ENCODE measurements at regions not wholly inside any gene's neighbourhood (a gene's known extent, or its start where the extent isn't known, plus 50 kb on each side); places are given as distances from the start of the nearest gene placed in this dataset.
A peak's percentile ranks its signal among the peaks of the same experiment; 100 is the strongest.

GRCh38 chr7:21253740-21254687 is 173.9 kb upstream of the SP4 start:
- Histone ChIP-seq H3K9ac (ENCODE audit: low read depth, low read length) (peak overlapping the region; percentile 26; the same call in 1 of the 2 replicates), H3K4me1 (ENCODE audit: insufficient read depth, low read length) (peaks cover 15% of the 10 kb centered on the region; the same call in 1 of the 2 replicates), H3K9me3 (ENCODE audit: control insufficient read depth, insufficient read depth, low read length) (no peaks in the 10 kb centered on the region), H3K36me3 (ENCODE audit: insufficient read depth, low read length) (no peaks in the 10 kb centered on the region)

GRCh38 chr7:21256310-21256877 is 171.5 kb upstream of the SP4 start:
- no peaks in the 10 kb centered on the region for H3K36me3 ChIP-seq (ENCODE audit: insufficient read depth, low read length)
- no peaks in the 10 kb centered on the region for H3K9me3 ChIP-seq (ENCODE audit: control insufficient read depth, insufficient read depth, low read length)
- H3K4me1 ChIP-seq (ENCODE audit: insufficient read depth, low read length), result peaks cover 9% of the 10 kb centered on the region; the same call in 1 of the 2 replicates
- H3K9ac ChIP-seq (ENCODE audit: low read depth, low read length), result no peak overlapping the region

- H3K9me3 ChIP-seq (ENCODE audit: control insufficient read depth, insufficient read depth, low read length), result no peaks in the 10 kb centered on the region
- no peaks in the 10 kb centered on the region for H3K36me3 ChIP-seq (ENCODE audit: insufficient read depth, low read length)
- no peak overlapping the region for H3K9ac ChIP-seq (ENCODE audit: low read depth, low read length)
- peaks cover 14% of the 10 kb centered on the region for H3K4me1 ChIP-seq (ENCODE audit: insufficient read depth, low read length)
These were observed 166.9 kb upstream of the SP4 start for GRCh38 chr7:21260939-21261338.

GRCh38 chr7:21261627-21262594 is 166.0 kb upstream of the SP4 start:
- peaks cover 14% of the 10 kb centered on the region for H3K4me1 ChIP-seq (ENCODE audit: insufficient read depth, low read length)

GRCh38 chr7:21269021-21269420 is 158.9 kb upstream of the SP4 start:
- no peak overlapping the region for H3K9ac ChIP-seq (ENCODE audit: low read depth, low read length)
- no peaks in the 10 kb centered on the region for H3K36me3 ChIP-seq (ENCODE audit: insufficient read depth, low read length)
- H3K9me3 ChIP-seq (ENCODE audit: control insufficient read depth, insufficient read depth, low read length), result no peaks in the 10 kb centered on the region
- H3K4me1 ChIP-seq (ENCODE audit: insufficient read depth, low read length), result no peaks in the 10 kb centered on the region

More at GRCh38 chr7:21261627-21262594, 166.0 kb upstream of the SP4 start:
- H3K36me3 ChIP-seq (ENCODE audit: insufficient read depth, low read length), result no peaks in the 10 kb centered on the region
- no peak overlapping the region for H3K9ac ChIP-seq (ENCODE audit: low read depth, low read length)
- H3K9me3 ChIP-seq (ENCODE audit: control insufficient read depth, insufficient read depth, low read length), result no peaks in the 10 kb centered on the region

DNA sequence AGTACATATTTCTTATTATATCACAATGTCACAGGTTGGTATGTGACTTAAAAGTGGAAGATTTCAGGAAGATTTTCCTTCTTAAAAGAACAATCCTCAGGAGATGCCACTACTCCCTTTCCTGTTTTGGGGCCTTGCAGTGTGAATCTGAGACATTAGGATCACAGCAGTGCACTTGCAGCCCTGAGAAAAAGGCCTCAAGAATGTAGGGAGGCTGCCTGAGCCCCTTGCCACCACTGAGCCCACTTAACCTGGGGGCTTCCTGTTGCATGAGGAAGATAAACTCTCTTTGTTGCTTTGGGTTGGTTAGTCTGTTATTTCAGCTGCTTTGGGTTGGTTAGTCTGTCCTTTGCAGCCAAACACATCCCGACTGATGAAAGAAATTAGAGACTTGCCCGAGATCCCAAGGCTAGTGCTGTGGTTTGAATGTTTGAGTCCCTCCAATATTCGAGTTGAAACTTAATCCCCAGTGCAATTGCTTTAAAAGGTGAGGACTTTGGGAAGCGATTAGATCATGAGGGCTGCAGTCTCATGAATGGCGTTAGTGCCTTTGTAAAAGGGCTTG is 151.3 kb upstream of the SP4 start:
- H3K9ac ChIP-seq (ENCODE audit: low read depth, low read length), result no peak overlapping the region

GRCh38 chr7:21278944-21279343 is 148.9 kb upstream of the SP4 start:
- no peak overlapping the region for H3K9ac ChIP-seq (ENCODE audit: low read depth, low read length)
- no peaks in the 10 kb centered on the region for H3K36me3 ChIP-seq (ENCODE audit: insufficient read depth, low read length)
- H3K4me1 ChIP-seq (ENCODE audit: insufficient read depth, low read length), result peaks cover 6% of the 10 kb centered on the region; the same call in 1 of the 2 replicates
- no peaks in the 10 kb centered on the region for H3K9me3 ChIP-seq (ENCODE audit: control insufficient read depth, insufficient read depth, low read length)

More for the DNA sequence above, 151.3 kb upstream of the SP4 start:
- Histone ChIP-seq H3K36me3 (ENCODE audit: insufficient read depth, low read length) (no peaks in the 10 kb centered on the region), H3K4me1 (ENCODE audit: insufficient read depth, low read length) (peaks cover 6% of the 10 kb centered on the region; the same call in 1 of the 2 replicates), H3K9me3 (ENCODE audit: control insufficient read depth, insufficient read depth, low read length) (no peaks in the 10 kb centered on the region)

DNA sequence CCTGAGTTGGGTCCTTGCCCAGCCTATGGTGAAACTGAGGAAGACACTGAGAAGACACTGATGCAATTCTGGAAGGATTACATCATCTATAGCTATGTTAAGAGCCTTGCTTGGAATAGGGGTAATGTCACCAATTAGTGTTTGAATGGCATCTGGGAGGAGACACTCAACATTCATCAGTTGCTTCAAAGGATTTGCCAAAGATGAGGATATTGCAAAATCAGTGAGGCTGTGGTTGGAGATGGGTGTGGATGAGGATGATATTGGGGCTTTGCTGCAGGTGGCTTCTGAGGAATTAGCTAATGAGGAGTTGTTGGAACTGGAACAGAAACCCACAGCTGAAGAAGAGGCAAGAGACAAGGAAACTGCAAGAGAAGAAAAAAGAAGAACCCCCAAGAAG is 146.7 kb upstream of the SP4 start:
- peaks cover 1% of the 10 kb centered on the region; the same call in 1 of the 2 replicates for H3K4me1 ChIP-seq (ENCODE audit: insufficient read depth, low read length)
- no peaks in the 10 kb centered on the region for H3K9me3 ChIP-seq (ENCODE audit: control insufficient read depth, insufficient read depth, low read length)
- H3K36me3 ChIP-seq (ENCODE audit: insufficient read depth, low read length), result no peaks in the 10 kb centered on the region
- no peak overlapping the region for H3K9ac ChIP-seq (ENCODE audit: low read depth, low read length)

- Histone ChIP-seq H3K9me3 (ENCODE audit: control insufficient read depth, insufficient read depth, low read length) (no peaks in the 10 kb centered on the region; the same call in 1 of the 2 replicates), H3K9ac (ENCODE audit: low read depth, low read length) (no peak overlapping the region), H3K4me1 (ENCODE audit: insufficient read depth, low read length) (no peaks in the 10 kb centered on the region), H3K36me3 (ENCODE audit: insufficient read depth, low read length) (no peaks in the 10 kb centered on the region; the same call in 1 of the 2 replicates)
These were observed 134.1 kb upstream of the SP4 start for GRCh38 chr7:21293771-21294170.

DNA sequence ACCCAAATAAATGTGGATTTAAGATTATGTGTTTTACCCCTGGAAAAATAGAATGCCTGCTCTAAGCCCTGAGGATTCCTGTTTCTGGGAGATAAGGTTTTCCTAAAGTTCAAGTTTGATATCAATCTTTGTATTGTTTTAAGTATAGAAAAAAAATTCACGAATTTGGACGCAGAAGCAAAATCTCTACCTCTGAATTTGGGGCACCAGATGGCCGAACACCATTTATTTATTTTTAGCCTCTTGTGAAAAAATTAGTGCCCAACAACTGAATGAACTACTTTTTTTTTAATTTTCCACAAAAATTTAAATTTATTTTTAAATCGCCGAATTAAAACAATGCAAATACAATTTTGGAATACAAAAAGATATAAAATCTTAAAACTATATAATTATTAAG is 128.1 kb upstream of the SP4 start:
- no peaks in the 10 kb centered on the region for H3K9me3 ChIP-seq (ENCODE audit: control insufficient read depth, insufficient read depth, low read length)
- H3K9ac ChIP-seq (ENCODE audit: low read depth, low read length), result no peak overlapping the region
- no peaks in the 10 kb centered on the region for H3K4me1 ChIP-seq (ENCODE audit: insufficient read depth, low read length)
- no peaks in the 10 kb centered on the region; the same call in 1 of the 2 replicates for H3K36me3 ChIP-seq (ENCODE audit: insufficient read depth, low read length)

GRCh38 chr7:21300692-21301091 is 127.2 kb upstream of the SP4 start:
- no peaks in the 10 kb centered on the region for H3K9me3 ChIP-seq (ENCODE audit: control insufficient read depth, insufficient read depth, low read length)
- H3K36me3 ChIP-seq (ENCODE audit: insufficient read depth, low read length), result no peaks in the 10 kb centered on the region; the same call in 1 of the 2 replicates
- no peak overlapping the region for H3K9ac ChIP-seq (ENCODE audit: low read depth, low read length)
- no peaks in the 10 kb centered on the region for H3K4me1 ChIP-seq (ENCODE audit: insufficient read depth, low read length)

DNA sequence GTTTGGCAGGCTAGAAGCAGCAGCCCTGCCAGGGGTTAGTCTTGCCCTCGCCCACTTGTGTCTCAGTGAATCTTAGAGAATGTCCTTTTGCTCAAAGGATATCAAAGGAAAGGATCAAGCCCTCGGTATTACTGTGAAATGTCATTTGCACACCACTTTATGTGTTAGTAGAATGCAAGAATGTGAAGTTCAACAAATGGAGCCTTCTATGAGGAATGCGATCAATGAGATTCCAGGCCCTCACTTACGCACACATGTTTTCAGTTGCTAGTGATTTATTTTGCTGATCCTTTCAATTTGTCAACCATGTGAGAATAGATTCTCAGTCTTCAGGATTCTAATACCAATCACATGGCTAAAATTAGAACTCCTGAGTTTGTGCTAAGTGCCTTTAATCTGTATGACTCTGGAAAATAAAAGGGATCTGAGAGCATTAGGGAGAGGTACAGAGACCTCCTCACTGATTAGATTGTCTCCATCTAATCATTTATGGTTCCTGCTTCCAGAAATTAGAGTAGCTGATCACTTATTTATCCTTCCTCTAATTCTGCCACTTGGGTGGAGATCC is 123.0 kb upstream of the SP4 start:
- peaks cover 14% of the 10 kb centered on the region for H3K9me3 ChIP-seq (ENCODE audit: control insufficient read depth, insufficient read depth, low read length)
- no peak overlapping the region for H3K9ac ChIP-seq (ENCODE audit: low read depth, low read length)
- no peaks in the 10 kb centered on the region for H3K36me3 ChIP-seq (ENCODE audit: insufficient read depth, low read length)
- no peaks in the 10 kb centered on the region for H3K4me1 ChIP-seq (ENCODE audit: insufficient read depth, low read length)

DNA sequence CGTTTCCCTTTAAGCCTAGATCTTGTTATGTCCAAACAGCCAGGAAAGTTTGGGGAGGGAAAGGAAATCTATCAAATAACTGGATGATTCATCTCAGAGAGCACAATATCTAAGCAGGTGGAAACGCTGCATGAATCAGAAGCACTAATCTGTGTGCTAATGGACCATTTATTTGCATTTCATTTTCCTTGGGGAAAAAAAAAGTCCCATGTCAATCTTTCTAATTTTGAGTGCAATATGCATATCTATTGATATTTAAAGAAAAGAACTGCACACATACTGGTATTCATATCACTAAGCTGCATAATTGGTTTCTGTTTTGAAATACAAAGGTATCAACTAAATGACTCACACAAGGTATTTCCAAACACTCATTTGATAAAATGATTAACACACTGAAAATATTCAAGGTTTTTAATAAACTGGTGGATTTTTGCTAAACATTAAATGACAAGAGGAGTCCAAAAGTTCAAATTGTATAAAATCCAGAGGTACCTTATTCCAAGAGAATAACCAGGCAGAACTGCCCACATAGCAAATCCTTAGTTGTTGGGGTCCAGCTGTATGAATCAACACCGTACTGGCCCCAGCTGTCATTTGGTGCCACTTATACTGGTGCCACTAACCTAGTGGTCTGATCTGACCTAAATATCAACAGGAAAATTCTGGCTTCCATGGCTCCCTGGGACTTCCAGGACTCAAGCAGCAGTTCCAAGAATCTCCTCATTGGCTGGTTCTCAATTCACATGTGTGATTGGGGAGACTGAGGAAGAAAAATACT is 122.2 kb upstream of the SP4 start:
- H3K9me3 ChIP-seq (ENCODE audit: control insufficient read depth, insufficient read depth, low read length), result peaks cover 14% of the 10 kb centered on the region
- no peaks in the 10 kb centered on the region for H3K36me3 ChIP-seq (ENCODE audit: insufficient read depth, low read length)
- no peak overlapping the region for H3K9ac ChIP-seq (ENCODE audit: low read depth, low read length)
- H3K4me1 ChIP-seq (ENCODE audit: insufficient read depth, low read length), result no peaks in the 10 kb centered on the region
